A549 (cell line): ENCODE measurements at regions not wholly inside any gene's neighbourhood (a gene's known extent, or its start where the extent isn't known, plus 50 kb on each side); places are given as distances from the start of the nearest gene placed in this dataset.

Source experiments
- CEBPB ChIP-seq, 2 experiments: fragments of >200 bp in 1 of 2; sonication (Bioruptor Twin) in 1 of 2; formaldehyde crosslinking in 1 of 2; IDR thresholded peaks; 2 replicates each; pipeline ENCODE4 v1.6.1; 2012 to 2016
- EP300 ChIP-seq, 2 experiments: fragments of >200 bp; sonication (Bioruptor Twin); formaldehyde crosslinking; IDR thresholded peaks; 2 replicates in 1 of 2; 3 replicates in 1 of 2; pipeline ENCODE4 v1.6.1; 2016 to 2017
- FOSL2 ChIP-seq, 2 experiments: fragments of 450-650 bp in 1 of 2; fragments of >200 bp in 1 of 2; sonication (Bioruptor Twin) in 1 of 2; formaldehyde crosslinking; IDR thresholded peaks; 2 replicates each; pipeline versions ENCODE4 v1.5.0 to v1.6.1; 2016 to 2020; ENCODE audit warnings: mild to moderate bottlenecking in 1 of 2, moderate library complexity in 1 of 2
- FOXS1 ChIP-seq: fragments of 250-450 bp; sonication (Bioruptor Pico); IDR thresholded peaks from 2 replicates; pipeline ENCODE4 v1.5.0; 2020; ENCODE audit warnings: mild to moderate bottlenecking, moderate library complexity
- TF ChIP-seq, protein P1 (sequence below): fragments of >200 bp; sonication (Bioruptor Twin); formaldehyde crosslinking; IDR thresholded peaks from 3 replicates; pipeline ENCODE4 v1.5.1; 2016
- TF ChIP-seq, protein P2 (sequence below): fragments of 450-650 bp; IDR thresholded peaks from 2 replicates; pipeline ENCODE4 v1.6.1; 2014; ENCODE audit warnings: antibody characterized with exemption

DNA sequence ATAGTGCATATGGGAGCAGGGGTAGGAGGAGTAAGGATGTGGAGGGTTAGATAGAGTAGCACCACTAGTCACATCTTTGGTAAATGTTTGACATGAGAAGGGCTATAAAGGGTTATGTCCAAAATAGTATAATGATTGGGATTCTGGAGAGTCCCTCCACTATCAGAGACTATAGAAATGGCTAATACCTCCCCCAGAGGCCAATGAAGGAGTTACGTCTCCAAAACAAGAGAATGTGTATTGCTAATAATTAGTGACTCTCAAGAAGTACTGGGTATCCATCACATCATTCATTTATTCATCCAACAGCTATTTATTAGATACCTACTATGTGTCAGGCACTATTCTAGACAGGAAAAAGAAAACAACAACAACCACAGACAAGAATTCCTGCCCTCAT lies 203.7 kb upstream of the UMPS start:
- no peak for TF ChIP-seq EP300 (IDR thresholded peaks at IDR 0.05)
- TF ChIP-seq CEBPB (IDR thresholded peaks at IDR 0.05) = no peak
- TF ChIP-seq, protein P1, sequence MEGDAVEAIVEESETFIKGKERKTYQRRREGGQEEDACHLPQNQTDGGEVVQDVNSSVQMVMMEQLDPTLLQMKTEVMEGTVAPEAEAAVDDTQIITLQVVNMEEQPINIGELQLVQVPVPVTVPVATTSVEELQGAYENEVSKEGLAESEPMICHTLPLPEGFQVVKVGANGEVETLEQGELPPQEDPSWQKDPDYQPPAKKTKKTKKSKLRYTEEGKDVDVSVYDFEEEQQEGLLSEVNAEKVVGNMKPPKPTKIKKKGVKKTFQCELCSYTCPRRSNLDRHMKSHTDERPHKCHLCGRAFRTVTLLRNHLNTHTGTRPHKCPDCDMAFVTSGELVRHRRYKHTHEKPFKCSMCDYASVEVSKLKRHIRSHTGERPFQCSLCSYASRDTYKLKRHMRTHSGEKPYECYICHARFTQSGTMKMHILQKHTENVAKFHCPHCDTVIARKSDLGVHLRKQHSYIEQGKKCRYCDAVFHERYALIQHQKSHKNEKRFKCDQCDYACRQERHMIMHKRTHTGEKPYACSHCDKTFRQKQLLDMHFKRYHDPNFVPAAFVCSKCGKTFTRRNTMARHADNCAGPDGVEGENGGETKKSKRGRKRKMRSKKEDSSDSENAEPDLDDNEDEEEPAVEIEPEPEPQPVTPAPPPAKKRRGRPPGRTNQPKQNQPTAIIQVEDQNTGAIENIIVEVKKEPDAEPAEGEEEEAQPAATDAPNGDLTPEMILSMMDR = no peak
- no peak for TF ChIP-seq FOSL2 (IDR thresholded peaks at IDR 0.05)
- no peak for TF ChIP-seq FOSL2 (CRISPR knock-in tag; IDR thresholded peaks at IDR 0.05)
- TF ChIP-seq, protein P2, sequence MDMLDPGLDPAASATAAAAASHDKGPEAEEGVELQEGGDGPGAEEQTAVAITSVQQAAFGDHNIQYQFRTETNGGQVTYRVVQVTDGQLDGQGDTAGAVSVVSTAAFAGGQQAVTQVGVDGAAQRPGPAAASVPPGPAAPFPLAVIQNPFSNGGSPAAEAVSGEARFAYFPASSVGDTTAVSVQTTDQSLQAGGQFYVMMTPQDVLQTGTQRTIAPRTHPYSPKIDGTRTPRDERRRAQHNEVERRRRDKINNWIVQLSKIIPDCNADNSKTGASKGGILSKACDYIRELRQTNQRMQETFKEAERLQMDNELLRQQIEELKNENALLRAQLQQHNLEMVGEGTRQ = no peak
- no peak for TF ChIP-seq FOXS1 (CRISPR knock-in tag)
